Adrenal gland (tissue), 9 donors: ENCODE measurements at regions not wholly inside any gene's neighbourhood (a gene's known extent, or its start where the extent isn't known, plus 50 kb on each side); places are given as distances from the start of the nearest gene placed in this dataset.
"Not testable (repeated sequence)": the region's sequence is repeated elsewhere in the genome, so short reads cannot be mapped to it uniquely, and the experiment has no call there.

Source experiments
- DNase-seq, 7 donors: peaks; one replicate each; pipeline ENCODE4 v3.0.0-alpha.2; 2019 to 2020
- H3K27ac ChIP-seq, 5 donors: fragments of 200-600 bp; sonication (generic) in 4 of 5; 1 replicate in 3 of 5; 2 replicates in 2 of 5; pipeline versions ENCODE4 v1.5.1 to v1.8.0; 2016 to 2020; ENCODE audit warnings: mild to moderate bottlenecking in 1 of 5
- H3K27me3 ChIP-seq: fragments of 200-600 bp; 2 replicates; pipeline ENCODE4 v1.8.0; 2021
- H3K36me3 ChIP-seq, 2 donors: fragments of 200-600 bp; replicated peaks in 1 of 2; 1 replicate in 1 of 2; 2 replicates in 1 of 2; pipeline versions ENCODE4 v1.5.1 to v1.8.0; 2018 to 2022
- H3K4me1 ChIP-seq, 2 donors: fragments of 200-600 bp; replicated peaks in 1 of 2; 1 replicate in 1 of 2; 2 replicates in 1 of 2; pipeline versions ENCODE4 v1.5.1 to v1.8.0; 2018 to 2021
- H3K4me3 ChIP-seq, 4 donors: fragments of 200-600 bp; sonication (generic) in 3 of 4; one replicate each; pipeline ENCODE4 v1.5.1; 2016 to 2018
- H3K9me3 ChIP-seq, 3 donors: fragments of 200-600 bp; sonication (generic) in 1 of 3; replicated peaks in 1 of 3; 1 replicate in 2 of 3; 2 replicates in 1 of 3; pipeline versions ENCODE4 v1.5.1 to v1.8.0; 2016 to 2021
- POLR2A ChIP-seq, 2 donors: fragments of 450-650 bp; IDR thresholded peaks; one replicate each; pipeline ENCODE4 v1.6.1; 2017; ENCODE audit warnings: antibody characterized with exemption in 2 of 2, mild to moderate bottlenecking in 2 of 2, moderate library complexity in 1 of 2
- WGBS, 4 donors: extraction: QIAGEN DNeasy Blood & Tissue Kit in 2 of 4; methylation state at CpG; one replicate each; pipeline versions ENCODE4 v1.1.5 to v1.1.7; 2013 to 2017; 5-methylcytosine and 5-hydroxymethylcytosine counted together
- intact Hi-C, 2 donors: fragments of 100-400 bp; cut with DNase I; formaldehyde crosslinking; loops; one replicate each; pipeline versions ENCODE4 v1.14.1 to v1.15.0; 2022 to 2023
- TF ChIP-seq, protein P1 (sequence below), 6 experiments: fragments of 450-650 bp in 4 of 6; fragments of 200-600 bp in 2 of 6; sonication (generic) in 1 of 6; IDR thresholded peaks; 1 replicate in 5 of 6; 2 replicates in 1 of 6; pipeline versions ENCODE4 v1.5.1 to v1.8.0; 2016 to 2021; ENCODE audit warnings: antibody characterized with exemption in 6 of 6, mild to moderate bottlenecking in 2 of 6, moderate library complexity in 1 of 6
- donor health status: healthy with polysubstance abuse.
- donor health status: Bipolar disorder and iron deficiency.
- donor health status: DM: yes; HTN: yes; CAD: no.
- donor health status: DM: no; HTN: no; CAD: no.
- donor health status: DM: no; HTN: no; CAD: no.

GRCh38 chr13:90934741-90935140, 412.7 kb upstream of the MIR17HG start:
- TF ChIP-seq POLR2A (IDR thresholded peaks at IDR 0.05), result no peak
- TF ChIP-seq, protein P1, sequence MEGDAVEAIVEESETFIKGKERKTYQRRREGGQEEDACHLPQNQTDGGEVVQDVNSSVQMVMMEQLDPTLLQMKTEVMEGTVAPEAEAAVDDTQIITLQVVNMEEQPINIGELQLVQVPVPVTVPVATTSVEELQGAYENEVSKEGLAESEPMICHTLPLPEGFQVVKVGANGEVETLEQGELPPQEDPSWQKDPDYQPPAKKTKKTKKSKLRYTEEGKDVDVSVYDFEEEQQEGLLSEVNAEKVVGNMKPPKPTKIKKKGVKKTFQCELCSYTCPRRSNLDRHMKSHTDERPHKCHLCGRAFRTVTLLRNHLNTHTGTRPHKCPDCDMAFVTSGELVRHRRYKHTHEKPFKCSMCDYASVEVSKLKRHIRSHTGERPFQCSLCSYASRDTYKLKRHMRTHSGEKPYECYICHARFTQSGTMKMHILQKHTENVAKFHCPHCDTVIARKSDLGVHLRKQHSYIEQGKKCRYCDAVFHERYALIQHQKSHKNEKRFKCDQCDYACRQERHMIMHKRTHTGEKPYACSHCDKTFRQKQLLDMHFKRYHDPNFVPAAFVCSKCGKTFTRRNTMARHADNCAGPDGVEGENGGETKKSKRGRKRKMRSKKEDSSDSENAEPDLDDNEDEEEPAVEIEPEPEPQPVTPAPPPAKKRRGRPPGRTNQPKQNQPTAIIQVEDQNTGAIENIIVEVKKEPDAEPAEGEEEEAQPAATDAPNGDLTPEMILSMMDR (IDR thresholded peaks at IDR 0.05), result no peak
- intact Hi-C loops, result no loop called here
- H3K27me3 ChIP-seq, result no peaks in the 10 kb centered on the region
- no peak overlapping the region for H3K27ac ChIP-seq
- no peaks in the 10 kb centered on the region for H3K4me1 ChIP-seq
- WGBS, 4 donors, result 86 to 96% (median 88%) methylated on average over 3 of the region's 3 CpGs
- no peak overlapping the region for H3K4me3 ChIP-seq
- no peak for DNase-seq
- no peaks in the 10 kb centered on the region for H3K9me3 ChIP-seq
- no peaks in the 10 kb centered on the region for H3K36me3 ChIP-seq

DNA sequence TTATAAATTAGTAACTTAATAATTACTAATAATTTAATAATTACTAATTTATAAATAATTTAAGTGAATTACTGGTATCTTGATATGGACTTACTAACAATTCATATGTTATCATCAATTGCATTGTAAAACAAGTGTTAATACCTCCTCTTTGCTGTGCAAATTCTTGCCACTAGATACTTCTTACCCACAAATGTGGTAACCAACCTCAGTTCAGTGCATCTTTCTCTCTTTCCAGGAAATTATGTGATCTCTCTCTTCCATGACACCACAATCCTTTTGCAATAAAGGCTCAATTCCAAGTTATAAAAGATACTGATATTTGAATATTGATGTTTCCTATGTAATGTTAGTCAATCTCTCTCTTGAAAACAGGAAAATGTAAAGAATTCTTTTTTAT, 408.6 kb upstream of the MIR17HG start:
- H3K27ac ChIP-seq, result no peak overlapping the region
- DNase-seq, result no peak
- TF ChIP-seq POLR2A (IDR thresholded peaks at IDR 0.05), result no peak
- TF ChIP-seq, protein P1 (IDR thresholded peaks at IDR 0.05), result no peak
- no peak overlapping the region for H3K4me3 ChIP-seq
- H3K36me3 ChIP-seq, result no peaks in the 10 kb centered on the region
- H3K27me3 ChIP-seq, result no peaks in the 10 kb centered on the region
- intact Hi-C loops, result no loop called here
- H3K4me1 ChIP-seq, result no peaks in the 10 kb centered on the region
- no peaks in the 10 kb centered on the region for H3K9me3 ChIP-seq

GRCh38 chr13:90943946-90944345, 403.5 kb upstream of the MIR17HG start:
- H3K4me3 ChIP-seq, result no peak overlapping the region
- 65 to 83% (median 80%) methylated on average over 4 of the region's 4 CpGs for WGBS, 4 donors
- H3K4me1 ChIP-seq, result no peaks in the 10 kb centered on the region
- no peaks in the 10 kb centered on the region for H3K36me3 ChIP-seq
- DNase-seq, result no peak
- H3K9me3 ChIP-seq, result no peaks in the 10 kb centered on the region
- intact Hi-C loops, result no loop called here
- H3K27me3 ChIP-seq, result no peaks in the 10 kb centered on the region
- no peak overlapping the region for H3K27ac ChIP-seq
- no peak for TF ChIP-seq POLR2A (IDR thresholded peaks at IDR 0.05)
- TF ChIP-seq, protein P1 (IDR thresholded peaks at IDR 0.05), result no peak

GRCh38 chr13:90945146-90945545, 402.3 kb upstream of the MIR17HG start:
- H3K27me3 ChIP-seq, H3K27ac ChIP-seq, H3K4me3 ChIP-seq, H3K4me1 ChIP-seq, intact Hi-C loops, DNase-seq, H3K36me3 ChIP-seq, H3K9me3 ChIP-seq: not testable (repeated sequence)
- WGBS, 4 donors, result 89 to 95% (median 91%) methylated on average over 3 of the region's 3 CpGs

DNA sequence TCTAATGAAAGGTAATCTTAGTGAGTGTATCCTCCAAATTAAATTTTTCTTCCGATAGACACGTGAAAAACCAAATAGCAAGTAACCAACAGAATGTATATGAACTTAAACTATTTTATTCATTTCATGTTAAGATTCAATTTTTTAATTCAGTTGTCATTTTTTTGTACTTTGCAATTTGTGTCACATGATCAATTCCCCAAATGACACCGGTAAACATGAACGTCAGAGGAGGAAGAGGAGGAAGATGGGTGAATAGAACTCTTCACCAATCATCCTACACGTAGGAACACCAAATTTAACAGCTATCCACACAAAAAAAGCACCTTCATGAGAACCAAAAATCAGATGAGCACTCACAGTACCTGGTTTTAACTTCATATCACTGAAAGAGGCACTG, 401.4 kb upstream of the MIR17HG start:
- H3K36me3 ChIP-seq, H3K4me3 ChIP-seq, intact Hi-C loops, H3K4me1 ChIP-seq, H3K27me3 ChIP-seq, DNase-seq, H3K27ac ChIP-seq, H3K9me3 ChIP-seq: not testable (repeated sequence)
- 70 to 89% (median 74%) methylated on average over 5 of the region's 5 CpGs for WGBS, 4 donors
